Stimulated activated CD8-positive, alpha-beta memory T cell treated with anti-CD3 and anti-CD28 coated beads, Interleukin-7, amount 100 ng/mL, for 48 hours (primary cell): ENCODE measurements at regions not wholly inside any gene's neighbourhood (a gene's known extent, or its start where the extent isn't known, plus 50 kb on each side); places are given as distances from the start of the nearest gene placed in this dataset.

Source experiments
- DNase-seq, 2 donors: peaks; one replicate each; pipeline ENCODE4 v3.0.0-alpha.2; 2020; ENCODE audit warnings: low read depth in 1 of 2; ENCODE audit errors: extremely low read depth in 1 of 2

DNA sequence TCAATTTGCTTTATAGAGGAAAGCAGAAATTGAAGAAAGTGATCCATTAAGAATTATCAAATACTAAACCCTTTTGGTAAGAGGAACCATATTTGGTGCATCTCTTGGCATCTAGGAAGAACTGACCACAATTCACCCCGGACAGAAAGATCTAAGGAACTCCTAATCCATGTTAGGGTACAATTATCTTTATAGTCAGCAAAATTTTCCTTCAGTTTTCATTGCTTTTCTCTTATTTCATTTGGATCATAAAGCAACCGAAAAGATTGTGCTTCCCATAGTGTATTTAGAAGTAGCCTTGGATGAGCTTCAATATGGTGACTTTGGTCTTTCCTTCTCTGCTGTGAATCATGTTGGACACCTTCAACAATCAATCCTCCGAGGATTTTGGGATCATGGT, 50.1 kb upstream of the IGFBP5 start:
- no peak for DNase-seq
